Left lung (tissue), 4 donors: ENCODE measurements at regions not wholly inside any gene's neighbourhood (a gene's known extent, or its start where the extent isn't known, plus 50 kb on each side); places are given as distances from the start of the nearest gene placed in this dataset.

Source experiments
- ATAC-seq: fragments of 200-7000 bp; cut with Tn5 transposase; one replicate; pipeline ENCODE4 v1.9.1; 2020; ENCODE audit warnings: moderate library complexity
- DNase-seq, 4 donors: peaks; one replicate each; pipeline ENCODE4 v3.0.0-alpha.2; 2013 to 2020
- H3K27ac ChIP-seq, 2 donors: fragments of 200-600 bp; sonication (generic) in 1 of 2; one replicate each; pipeline versions ENCODE4 v1.5.0 to v1.8.0; 2020 to 2021
- H3K27me3 ChIP-seq, 2 donors: fragments of 200-600 bp; sonication (generic) in 1 of 2; one replicate each; pipeline versions ENCODE4 v1.5.0 to v1.8.0; 2020 to 2021
- H3K36me3 ChIP-seq, 2 donors: fragments of 200-600 bp; sonication (generic) in 1 of 2; one replicate each; pipeline versions ENCODE4 v1.5.0 to v1.8.0; 2020 to 2021
- H3K4me1 ChIP-seq, 2 donors: fragments of 200-600 bp; one replicate each; pipeline ENCODE4 v1.8.0; 2021
- H3K4me3 ChIP-seq, 2 donors: fragments of 200-600 bp; sonication (generic) in 1 of 2; one replicate each; pipeline versions ENCODE4 v1.5.0 to v1.8.0; 2020 to 2021; ENCODE audit warnings: mild to moderate bottlenecking in 1 of 2
- H3K9me3 ChIP-seq, 2 donors: fragments of 200-600 bp; sonication (generic) in 1 of 2; one replicate each; pipeline versions ENCODE4 v1.5.0 to v1.8.0; 2020 to 2021
- intact Hi-C, 2 donors: fragments of 100-400 bp; cut with DNase I; formaldehyde crosslinking; loops; one replicate each; pipeline versions ENCODE4 v1.11.2 to v1.14.2; 2022
- TF ChIP-seq, protein P1 (sequence below), 2 donors: fragments of 200-600 bp; sonication (generic) in 1 of 2; IDR thresholded peaks; one replicate each; pipeline versions ENCODE4 v1.5.0 to v1.8.0; 2021; ENCODE audit warnings: antibody characterized with exemption in 2 of 2
- donor health status: DM: no; HTN: yes; CAD: no.
- donor health status: DM: no; HTN: no; CAD: no.

DNA sequence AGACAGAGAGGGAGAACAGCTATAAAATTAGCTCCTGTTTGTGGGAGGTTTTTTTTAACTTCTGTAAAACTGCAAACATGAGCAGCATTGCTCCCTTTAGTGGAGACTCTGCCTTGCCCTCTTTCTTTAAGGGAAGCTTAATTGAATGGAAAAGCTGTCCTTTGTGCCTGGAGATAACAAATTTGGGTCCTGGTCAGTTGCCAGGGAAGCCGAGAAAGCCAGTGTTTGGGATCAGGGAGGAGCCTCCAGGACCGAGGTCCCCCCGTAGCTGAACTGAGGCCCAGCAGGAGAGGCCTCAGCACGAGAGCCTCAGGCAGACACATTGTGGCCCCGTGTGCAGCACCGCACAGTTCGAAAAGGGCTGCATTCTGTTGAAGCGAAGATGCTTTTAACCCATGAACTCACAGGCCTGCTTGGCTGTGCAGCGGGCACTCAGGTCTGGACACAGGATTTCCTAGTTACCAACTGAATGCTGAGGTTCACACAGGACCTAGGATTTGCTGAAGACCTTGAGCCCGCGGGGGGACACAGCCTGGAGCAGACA, 369.7 kb downstream of the DCDC2C start:
- Histone ChIP-seq H3K4me3 (no peak overlapping the region), H3K36me3 (no peaks in the 10 kb centered on the region), H3K9me3 (peaks cover 0 to 2% of the 10 kb centered on the region in 2 donors), H3K27me3 (no peaks in the 10 kb centered on the region), H3K27ac (no peak overlapping the region), H3K4me1 (no peaks in the 10 kb centered on the region)
- TF ChIP-seq, protein P1, sequence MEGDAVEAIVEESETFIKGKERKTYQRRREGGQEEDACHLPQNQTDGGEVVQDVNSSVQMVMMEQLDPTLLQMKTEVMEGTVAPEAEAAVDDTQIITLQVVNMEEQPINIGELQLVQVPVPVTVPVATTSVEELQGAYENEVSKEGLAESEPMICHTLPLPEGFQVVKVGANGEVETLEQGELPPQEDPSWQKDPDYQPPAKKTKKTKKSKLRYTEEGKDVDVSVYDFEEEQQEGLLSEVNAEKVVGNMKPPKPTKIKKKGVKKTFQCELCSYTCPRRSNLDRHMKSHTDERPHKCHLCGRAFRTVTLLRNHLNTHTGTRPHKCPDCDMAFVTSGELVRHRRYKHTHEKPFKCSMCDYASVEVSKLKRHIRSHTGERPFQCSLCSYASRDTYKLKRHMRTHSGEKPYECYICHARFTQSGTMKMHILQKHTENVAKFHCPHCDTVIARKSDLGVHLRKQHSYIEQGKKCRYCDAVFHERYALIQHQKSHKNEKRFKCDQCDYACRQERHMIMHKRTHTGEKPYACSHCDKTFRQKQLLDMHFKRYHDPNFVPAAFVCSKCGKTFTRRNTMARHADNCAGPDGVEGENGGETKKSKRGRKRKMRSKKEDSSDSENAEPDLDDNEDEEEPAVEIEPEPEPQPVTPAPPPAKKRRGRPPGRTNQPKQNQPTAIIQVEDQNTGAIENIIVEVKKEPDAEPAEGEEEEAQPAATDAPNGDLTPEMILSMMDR (IDR thresholded peaks at IDR 0.05) = no peak
- DNase-seq = no peak
- intact Hi-C loops = no loop called here
- no peak for ATAC-seq

DNA sequence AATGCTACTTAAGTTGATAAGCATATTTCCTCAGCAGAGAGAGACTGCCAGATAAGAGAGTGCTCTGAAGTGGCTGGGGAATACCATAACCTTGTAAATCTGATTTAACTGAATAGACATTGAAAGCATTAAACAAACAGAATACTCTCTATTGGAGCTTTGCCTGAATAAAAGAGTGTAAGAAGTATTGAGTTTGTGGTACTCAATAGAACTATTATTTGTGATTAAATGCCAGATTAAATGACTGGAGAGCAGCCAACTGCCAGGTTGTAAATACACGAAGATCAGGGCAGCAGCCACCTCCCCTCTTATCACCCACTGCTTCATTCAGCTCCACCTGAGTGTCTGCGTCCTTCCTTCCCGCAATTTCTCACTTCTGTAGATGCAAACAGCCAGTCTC, 373.6 kb downstream of the DCDC2C start:
- no peaks in the 10 kb centered on the region for H3K27me3 ChIP-seq
- TF ChIP-seq, protein P1 (IDR thresholded peaks at IDR 0.05) = no peak
- ATAC-seq (no peak), DNase-seq (no peak)
- peaks cover 0 to 2% of the 10 kb centered on the region in 2 donors for H3K9me3 ChIP-seq
- H3K4me1 ChIP-seq = no peaks in the 10 kb centered on the region
- no peak overlapping the region for H3K4me3 ChIP-seq
- no peaks in the 10 kb centered on the region for H3K36me3 ChIP-seq
- no peak overlapping the region for H3K27ac ChIP-seq
- intact Hi-C loops = no loop called here

DNA sequence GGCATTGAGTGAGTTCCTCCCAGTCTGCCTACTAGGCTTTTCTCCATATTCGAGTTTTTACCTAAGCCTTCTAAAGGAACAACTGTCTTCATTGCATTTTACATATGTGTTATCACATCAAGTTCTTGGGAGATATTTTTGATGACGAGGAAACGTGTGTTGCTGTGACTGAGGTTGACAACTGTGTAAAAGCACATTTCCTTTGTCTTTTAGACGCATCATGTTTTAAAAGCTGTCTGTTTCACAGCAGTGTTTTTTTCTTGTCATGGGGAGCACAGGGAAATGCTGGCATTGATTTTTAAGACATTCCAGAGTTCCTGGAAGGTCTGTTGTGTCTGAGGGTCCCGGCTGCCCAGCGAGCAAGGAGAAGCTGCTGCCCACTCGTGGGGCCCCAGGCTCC, 381.8 kb downstream of the DCDC2C start:
- H3K27me3 ChIP-seq = no peaks in the 10 kb centered on the region
- no peak overlapping the region for H3K27ac ChIP-seq
- H3K36me3 ChIP-seq = no peaks in the 10 kb centered on the region
- no peaks in the 10 kb centered on the region for H3K9me3 ChIP-seq
- H3K4me1 ChIP-seq = no peaks in the 10 kb centered on the region
- DNase-seq = no peak
- H3K4me3 ChIP-seq = no peak overlapping the region
- TF ChIP-seq, protein P1 (IDR thresholded peaks at IDR 0.05) = no peak
- no peak for ATAC-seq
- intact Hi-C loops = no loop called here

DNA sequence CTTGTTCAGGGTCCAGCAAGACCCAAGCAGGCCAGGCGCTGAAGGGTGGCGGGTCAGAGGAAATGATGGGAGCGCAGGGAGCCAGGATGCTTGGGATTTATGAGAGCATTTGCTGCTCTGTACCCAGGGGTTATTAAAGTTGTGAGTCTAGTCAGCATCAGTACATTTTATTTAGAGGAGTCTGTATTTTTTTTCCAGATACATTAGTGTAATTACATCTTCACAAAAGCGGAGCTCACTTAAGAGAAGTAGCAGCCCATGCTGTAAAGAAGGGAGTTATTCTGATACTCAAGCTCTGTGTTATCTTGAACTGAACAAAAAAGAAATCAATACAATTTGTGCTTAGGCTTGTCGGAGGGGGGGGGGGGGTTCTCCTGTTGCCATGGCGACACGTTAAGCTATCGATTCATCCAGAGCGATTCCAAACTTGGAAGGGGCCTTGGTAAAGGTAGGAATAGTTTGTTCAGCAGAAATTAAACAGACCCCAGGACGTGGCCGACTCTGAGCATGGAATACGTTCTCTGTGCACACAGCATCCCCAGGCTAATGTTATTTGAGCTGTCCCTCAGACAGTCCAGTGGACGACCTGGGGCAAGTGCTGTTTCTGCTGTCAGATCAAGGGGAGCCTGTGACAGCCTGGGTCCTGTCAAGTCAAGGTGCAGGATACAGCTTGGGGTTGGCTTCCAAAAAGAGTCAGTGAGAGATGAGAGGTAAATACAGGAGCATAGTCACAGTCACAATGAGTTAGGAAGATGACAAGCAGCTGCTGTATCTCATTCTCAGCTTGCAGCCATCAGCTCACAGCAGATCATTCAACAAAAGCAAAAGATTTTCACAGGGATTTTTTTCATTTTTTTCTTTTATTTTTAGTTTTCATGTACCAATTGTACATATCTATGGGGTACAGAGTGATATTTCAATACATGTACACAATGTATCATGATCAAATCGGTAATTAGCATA, 387.6 kb downstream of the DCDC2C start:
- H3K36me3 ChIP-seq = no peaks in the 10 kb centered on the region
- intact Hi-C loops = no loop called here
- H3K4me1 ChIP-seq = no peaks in the 10 kb centered on the region
- H3K27me3 ChIP-seq = no peaks in the 10 kb centered on the region
- no peak overlapping the region for H3K27ac ChIP-seq
- TF ChIP-seq, protein P1 (IDR thresholded peaks at IDR 0.05) = no peak
- no peak overlapping the region for H3K4me3 ChIP-seq
- ATAC-seq = no peak
- no peaks in the 10 kb centered on the region for H3K9me3 ChIP-seq
- peak in 2 of 4 donors; percentile 48 to 53 for DNase-seq

DNA sequence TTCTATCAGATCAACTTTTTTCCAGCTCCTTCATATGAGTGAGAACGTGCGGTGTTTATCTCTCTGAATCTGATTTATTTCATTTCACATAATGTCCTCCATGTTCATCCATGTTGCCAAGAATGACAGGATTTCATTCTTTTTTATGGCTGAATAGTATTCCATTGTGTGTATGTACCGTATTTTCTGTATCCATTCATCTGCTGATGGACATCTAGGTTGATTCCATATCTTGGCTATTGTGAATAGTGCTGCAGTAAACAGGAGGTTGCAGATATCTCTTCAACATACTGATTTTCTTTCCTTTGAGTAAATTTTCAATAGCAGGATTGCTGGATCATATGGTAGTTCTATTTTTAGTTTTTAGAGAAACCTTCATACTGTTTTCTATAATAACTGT, 388.5 kb downstream of the DCDC2C start:
- no peaks in the 10 kb centered on the region for H3K36me3 ChIP-seq
- no peak overlapping the region for H3K27ac ChIP-seq
- TF ChIP-seq, protein P1 (IDR thresholded peaks at IDR 0.05) = no peak
- intact Hi-C loops = no loop called here
- no peak for ATAC-seq
- DNase-seq = no peak
- no peaks in the 10 kb centered on the region for H3K9me3 ChIP-seq
- no peaks in the 10 kb centered on the region for H3K27me3 ChIP-seq
- H3K4me3 ChIP-seq = no peak overlapping the region
- no peaks in the 10 kb centered on the region for H3K4me1 ChIP-seq
